Activated CD4-positive, CD25-positive, alpha-beta regulatory T cell treated with anti-CD3 and anti-CD28 coated beads, Interleukin-2, amount 50 U/mL, for 16 hours (primary cell): ENCODE measurements at regions not wholly inside any gene's neighbourhood (a gene's known extent, or its start where the extent isn't known, plus 50 kb on each side); places are given as distances from the start of the nearest gene placed in this dataset.

Source experiments
- DNase-seq: peaks from one replicate; pipeline ENCODE4 v3.0.0-alpha.2; 2020; ENCODE audit warnings: low read depth, low spot score

GRCh38 chr15:69505956-69506556 is 53.4 kb downstream of the RPLP1 start:
- DNase-seq = no peak

- no peak for DNase-seq
Measured at GRCh38 chr15:69508659-69509058, 56.0 kb downstream of the RPLP1 start.

DNA sequence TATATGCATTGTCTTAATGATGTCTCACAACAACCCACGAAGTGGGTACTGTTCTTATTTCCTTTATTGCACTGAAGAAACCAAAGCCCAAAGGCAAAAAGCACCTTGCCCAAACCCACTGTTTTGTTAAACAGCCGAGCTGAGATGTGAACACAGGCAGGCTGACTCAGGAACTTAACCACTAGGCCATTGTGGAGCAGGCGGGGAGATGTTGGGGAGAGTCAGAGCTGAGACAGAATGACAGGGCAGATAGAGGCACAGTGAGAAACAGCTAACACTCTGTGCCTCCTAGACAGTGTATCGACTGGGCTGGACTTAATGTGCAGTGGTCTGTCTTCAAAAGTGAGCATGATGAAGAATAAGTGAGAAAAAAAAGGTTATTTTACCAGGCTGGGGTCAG is 56.5 kb downstream of the RPLP1 start:
- DNase-seq = no peak

DNA sequence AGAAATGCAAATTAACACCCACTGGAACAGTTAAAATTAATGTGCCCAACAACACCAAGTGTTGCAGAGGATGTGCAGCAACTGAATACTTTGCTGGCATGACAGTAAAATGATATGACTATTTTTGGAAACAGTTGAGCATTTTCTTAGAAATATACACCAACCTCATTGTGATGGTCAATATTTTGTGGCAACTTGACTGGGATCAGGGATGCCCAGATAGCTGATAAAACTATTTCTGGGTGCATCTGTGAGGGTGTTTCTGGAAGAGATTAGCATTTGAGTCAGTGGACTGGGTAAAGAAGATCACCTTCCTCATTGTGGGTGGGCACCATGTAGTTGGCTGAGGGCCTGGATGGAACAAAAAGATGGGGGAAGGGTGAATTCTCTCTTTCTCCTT is 57.9 kb downstream of the RPLP1 start:
- no peak for DNase-seq

DNA sequence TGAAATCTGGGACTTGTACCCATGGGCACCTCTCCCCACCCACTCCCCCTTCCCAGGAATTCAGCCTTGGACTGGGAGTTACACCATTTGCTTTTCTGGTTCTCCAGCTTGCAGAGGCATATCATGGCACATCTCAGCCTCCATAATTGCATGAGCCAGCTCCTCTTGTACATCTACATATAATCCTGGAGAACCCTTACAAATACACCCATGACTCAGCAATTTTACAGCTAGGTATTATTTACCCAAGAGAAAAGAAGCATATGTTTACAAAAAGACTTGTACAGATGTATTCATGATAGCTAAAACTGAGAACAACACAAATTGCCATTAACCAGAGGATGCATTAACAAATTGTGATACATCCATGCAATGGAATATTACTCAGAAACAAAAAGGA is 58.4 kb downstream of the RPLP1 start:
- DNase-seq = no peak

DNA sequence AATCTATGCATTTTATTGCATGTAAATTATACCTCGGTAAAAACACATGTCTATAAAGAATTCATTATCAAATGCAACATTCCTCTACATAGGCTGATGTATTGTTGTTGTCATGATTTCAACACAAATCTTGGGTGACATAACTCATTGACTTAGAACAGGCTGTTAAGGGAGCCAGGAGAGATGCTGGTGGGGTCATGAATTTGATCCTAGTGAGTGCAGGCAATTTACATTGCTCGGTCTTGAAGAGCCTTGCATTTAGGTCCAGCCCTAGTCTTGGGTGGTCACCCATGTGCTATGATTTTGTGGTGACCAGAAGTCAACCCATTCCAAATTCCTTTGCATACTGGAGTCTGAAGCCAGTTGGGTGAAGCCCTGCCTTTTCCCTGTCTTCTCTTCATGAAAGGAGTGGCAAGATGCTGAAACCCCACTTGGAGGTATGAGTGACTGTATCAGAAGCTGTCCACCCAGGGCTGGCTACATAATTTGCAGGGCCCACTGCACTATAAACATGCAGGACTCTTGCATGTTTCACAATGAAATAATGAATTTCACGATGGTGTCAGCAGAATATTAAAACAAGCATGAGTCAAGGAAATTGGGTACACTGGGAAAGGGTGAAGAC is 59.2 kb downstream of the RPLP1 start:
- DNase-seq = no peak

DNA sequence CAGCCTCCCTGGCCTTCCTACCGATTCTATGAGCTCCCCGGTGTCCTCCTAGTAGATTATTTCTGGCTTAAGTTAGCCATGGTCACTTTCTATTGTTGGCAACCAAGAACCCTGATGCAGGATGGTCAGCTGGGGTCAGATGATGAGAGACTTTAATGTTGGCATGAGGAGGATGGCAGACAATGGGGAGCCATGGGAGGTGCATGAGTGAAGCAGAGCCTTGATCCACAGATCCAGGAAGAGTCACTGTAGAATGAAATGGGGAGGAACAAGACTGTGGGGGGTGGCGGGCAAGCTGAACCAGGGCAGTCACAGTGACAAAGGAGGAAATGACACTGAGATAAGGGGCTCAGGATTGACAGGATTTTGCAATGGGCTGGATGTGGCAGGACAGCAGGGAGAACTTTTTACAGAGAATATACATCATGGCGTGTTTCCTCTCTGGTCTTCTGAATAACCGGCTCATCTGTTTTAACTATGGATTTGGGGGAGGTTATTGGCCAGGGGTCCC is 60.9 kb downstream of the RPLP1 start:
- DNase-seq = no peak

GRCh38 chr15:69513986-69514385 is 61.4 kb downstream of the RPLP1 start:
- DNase-seq = no peak

- no peak for DNase-seq
Measured at GRCh38 chr15:69515508-69515907, 62.9 kb downstream of the RPLP1 start.

- no peak for DNase-seq
Measured at GRCh38 chr15:69515926-69516325, 63.3 kb downstream of the RPLP1 start.

- DNase-seq = no peak
Measured at GRCh38 chr15:69517052-69517451, 64.4 kb downstream of the RPLP1 start.

GRCh38 chr15:69518806-69519205 is 66.2 kb downstream of the RPLP1 start:
- no peak for DNase-seq

DNA sequence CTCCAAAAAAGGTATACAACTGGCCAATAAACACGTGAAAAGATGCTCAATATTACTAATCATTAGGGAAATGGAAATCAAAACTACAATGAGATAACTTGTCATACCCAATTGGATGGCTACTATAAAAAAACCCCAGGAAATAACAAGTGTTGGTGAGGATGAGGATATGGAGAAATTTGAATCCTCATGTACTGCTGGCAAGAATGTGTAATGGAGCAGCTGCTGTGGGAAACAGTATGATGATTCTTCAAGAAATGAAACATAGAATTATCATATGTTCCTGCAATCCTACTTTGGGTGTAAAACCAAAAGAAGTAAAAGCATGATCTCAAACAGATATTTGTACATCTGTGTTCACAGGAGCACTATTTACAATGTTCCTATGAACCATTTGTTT is 67.4 kb downstream of the RPLP1 start:
- no peak for DNase-seq

GRCh38 chr15:69522361-69522760 is 69.7 kb downstream of the RPLP1 start:
- DNase-seq = no peak

- peak; percentile 10 for DNase-seq
Measured at GRCh38 chr15:69523010-69524001, 70.7 kb downstream of the RPLP1 start.

DNA sequence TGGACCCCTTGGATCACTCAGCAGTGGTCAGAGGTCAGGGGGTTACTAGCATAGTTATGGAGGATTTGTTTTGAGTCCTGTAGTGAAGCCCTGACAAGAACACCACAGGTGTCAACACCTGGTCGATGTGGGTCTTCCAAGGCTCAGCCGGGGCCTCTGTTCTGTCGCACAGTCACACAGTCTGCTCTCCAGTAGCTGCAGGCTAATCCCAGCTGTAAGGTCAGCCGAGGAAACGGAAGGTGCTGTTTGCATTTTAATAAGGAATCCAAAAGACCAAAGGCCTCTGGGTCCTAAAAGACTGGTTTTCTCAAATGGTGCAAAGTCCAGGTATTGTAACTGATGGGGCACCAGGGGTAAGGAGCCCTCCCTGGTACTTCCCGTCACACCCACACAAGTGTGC is 71.7 kb downstream of the RPLP1 start:
- DNase-seq = no peak

GRCh38 chr15:69524814-69525213 is 72.2 kb downstream of the RPLP1 start:
- no peak for DNase-seq

GRCh38 chr15:69525543-69525942 is 72.9 kb downstream of the RPLP1 start:
- DNase-seq = no peak

DNA sequence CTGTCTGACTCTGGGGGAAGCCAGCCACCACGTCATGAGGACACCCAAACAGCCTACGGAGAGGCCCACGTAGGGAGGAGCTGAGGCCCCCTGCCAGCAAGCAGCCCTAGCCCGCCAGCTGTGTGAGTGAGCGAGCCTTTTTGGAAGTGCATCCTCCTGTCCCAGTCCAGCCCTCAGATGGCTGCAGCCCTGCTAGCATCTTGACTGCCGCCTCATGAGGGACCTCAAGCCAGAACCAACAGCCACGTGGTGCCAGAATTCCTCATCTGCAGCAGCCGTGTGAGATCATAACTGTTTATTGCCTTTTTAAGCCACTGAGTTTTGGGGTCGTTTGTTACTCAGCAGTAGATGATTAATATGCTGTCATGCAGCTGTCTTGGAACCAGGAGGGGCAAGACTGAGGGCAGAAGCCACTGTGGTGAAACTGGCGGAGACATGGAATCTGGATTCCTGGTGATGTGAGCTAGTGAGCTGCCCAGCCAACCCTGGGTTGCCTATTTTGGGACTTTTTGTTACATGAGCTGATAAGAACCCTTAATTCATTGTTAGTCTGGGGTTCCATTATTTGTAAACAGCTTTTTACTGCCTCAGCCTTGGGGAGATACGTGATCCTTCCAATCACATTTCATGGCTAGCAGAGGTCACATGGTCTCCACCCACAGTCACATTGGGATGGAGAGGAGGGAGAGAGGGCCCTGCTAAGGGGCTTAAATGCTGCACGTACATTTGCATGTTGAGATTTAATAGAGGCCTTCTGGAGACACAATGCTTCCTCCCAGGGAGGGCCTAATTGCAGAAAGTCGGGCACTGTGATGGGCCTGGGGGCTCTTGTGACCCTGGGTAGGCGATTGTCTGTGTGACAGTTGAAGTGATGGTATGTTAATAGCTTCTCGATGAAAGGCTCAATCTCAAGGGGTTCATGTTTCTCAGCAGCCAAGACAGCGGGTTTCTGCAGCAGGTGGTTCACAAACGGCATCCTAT is 73.8 kb downstream of the RPLP1 start:
- DNase-seq = no peak

- DNase-seq = no peak
Measured at GRCh38 chr15:69529141-69529540, 76.5 kb downstream of the RPLP1 start.

DNA sequence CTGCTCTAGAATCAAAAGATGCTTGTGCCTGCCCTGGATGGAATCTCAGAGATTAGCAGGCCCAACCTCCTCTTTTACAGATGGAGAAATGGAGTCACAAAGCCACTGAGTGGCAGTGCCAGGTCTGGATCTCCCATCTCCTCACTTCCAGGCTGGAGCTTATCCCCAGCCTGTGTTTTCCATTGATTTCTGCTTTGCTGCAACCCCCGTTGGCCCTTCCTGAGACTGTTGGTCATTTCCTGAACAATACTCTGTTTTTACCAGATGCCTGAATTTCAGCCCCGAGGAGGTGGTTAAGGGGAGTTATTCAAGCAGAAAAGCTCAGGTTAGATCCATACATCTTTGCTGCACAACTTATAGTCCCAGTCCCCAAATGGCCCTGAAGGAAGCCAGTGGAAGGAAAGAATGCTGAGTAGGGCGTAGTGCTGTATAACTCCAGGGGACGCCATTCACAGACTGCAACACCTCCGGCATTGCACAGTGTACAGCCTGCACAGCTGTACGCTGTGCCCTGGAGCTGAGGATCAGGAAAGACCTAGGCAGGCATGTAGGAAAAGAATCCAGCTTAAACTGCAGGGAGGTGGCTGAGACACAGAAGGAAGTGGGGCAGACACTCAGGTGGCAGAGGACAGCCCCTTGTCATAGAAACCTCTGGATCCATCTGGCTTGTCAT is 77.5 kb downstream of the RPLP1 start:
- DNase-seq = no peak
